ENCODE measurements at regions not wholly inside any gene's neighbourhood (a gene's known extent, or its start where the extent isn't known, plus 50 kb on each side); places are given as distances from the start of the nearest gene placed in this dataset.

- H2AFZ ChIP-seq (ENCODE audit: control insufficient read depth, low read depth, low read length): no peak overlapping the region
- no peaks in the 10 kb centered on the region for H3K9me3 ChIP-seq (replicated peaks; ENCODE audit: control insufficient read depth, insufficient read depth, low read length)
- in situ Hi-C loops (cut with MboI): no loop called here
- H3K27me3 ChIP-seq (replicated peaks in 1 of 2; ENCODE audit: control insufficient read depth in 2 of 2, insufficient read depth in 2 of 2, low read length in 1 of 2): no peaks in the 10 kb centered on the region
- no peak overlapping the region for H3K4me2 ChIP-seq (ENCODE audit: control insufficient read depth, insufficient read depth)
- DNase-seq (ENCODE audit: low read depth, low spot score): no peak
- 0% methylated on average over 1 of the region's 1 CpG for WGBS (ENCODE audit: insufficient coverage, insufficient replicate concordance, low lambda C conversion rate, missing lambda C conversion rate)
- H3K27ac ChIP-seq (ENCODE audit: control insufficient read depth, insufficient read depth): no peak overlapping the region
- ChIA-PET CTCF (interaction anchor here (1.0 to 1.1 kb wide), 2 partner anchors 10 to 260 kb away, joined by 4 to 5 read pairs; no protein-coding TSS in a partner anchor), POLR2A (interaction anchor here (0.6 to 1.2 kb wide), 2 partner anchors 70 to 151 kb away, joined by 3 to 6 read pairs; no protein-coding TSS in a partner anchor), SMC1A (ENCODE audit: uncharacterized antibody, unreplicated experiment) (interaction anchor here (0.7 to 4.7 kb wide), 20 partner anchors 7 to 259 kb away, joined by 3 to 22 read pairs (median 4); partner anchors contain the start of gene PLPP3), RAD21 (ENCODE audit: unreplicated experiment) (interaction anchor here (0.6 to 2.3 kb wide), 6 partner anchors 85 to 260 kb away, joined by 3 to 7 read pairs (median 4); no protein-coding TSS in a partner anchor)
- no peak overlapping the region for H3K4me3 ChIP-seq
- no peak overlapping the region for H3K9ac ChIP-seq (ENCODE audit: control insufficient read depth, insufficient read depth, low read length)
- H4K20me1 ChIP-seq (ENCODE audit: control insufficient read depth, insufficient read depth): no peaks in the 10 kb centered on the region
- H3K4me1 ChIP-seq (ENCODE audit: control insufficient read depth, insufficient read depth, low read length): no peaks in the 10 kb centered on the region; the same call in 1 of the 2 replicates
- H3K36me3 ChIP-seq (ENCODE audit: control insufficient read depth in 2 of 2, insufficient read depth in 2 of 2, low read length in 1 of 2): no peaks in the 10 kb centered on the region
- no peak for FAIRE-seq
- intact Hi-C loops (cut with micrococcal nuclease; ENCODE audit: unreplicated experiment): no loop called here
- no TSS peak for BruUV-seq (replicated peaks)
- no peaks in the 10 kb centered on the region for H3K79me2 ChIP-seq (ENCODE audit: control insufficient read depth, insufficient read depth, low read length)
- peak; percentile 11; the same call in 2 of the 3 replicates for ATAC-seq
- no peak for TF ChIP-seq RFX5 (IDR thresholded peaks at IDR 0.05; ENCODE audit: low read depth, low read length)
- 0 out of 2 replicates have a peak, but pooled peaks have one; percentile 31 for TF ChIP-seq MLLT1 (IDR thresholded peaks at IDR 0.05)
- no peak for TF ChIP-seq MEF2A (IDR thresholded peaks at IDR 0.05; ENCODE audit: insufficient read depth, low read depth, low read length)
- TF ChIP-seq ZNF24 (IDR thresholded peaks at IDR 0.05): peak; percentile 15; the same call in 1 of the 2 replicates
- no peak for TF ChIP-seq ZNF274 (IDR thresholded peaks at IDR 0.05; ENCODE audit: insufficient read depth, insufficient read length)
- TF ChIP-seq TARDBP (IDR thresholded peaks at IDR 0.05; ENCODE audit: borderline replicate concordance): no peak
- no peak for TF ChIP-seq PAX8 (IDR thresholded peaks at IDR 0.05)
- TF ChIP-seq SRF (IDR thresholded peaks at IDR 0.05; ENCODE audit: low read depth in 2 of 2, low read length in 2 of 2): no peak
- TF ChIP-seq HDAC6 (IDR thresholded peaks at IDR 0.05; ENCODE audit: unreplicated experiment): no peak
- no peak for TF ChIP-seq ATF3 (IDR thresholded peaks at IDR 0.05; ENCODE audit: borderline replicate concordance, extremely low read depth, low read depth, low read length)
- peak in 1 of 2 experiments; percentile 31; a peak in 2 of 4 replicates for TF ChIP-seq IKZF2 (IDR thresholded peaks at IDR 0.05)
- no peak for TF ChIP-seq EED (IDR thresholded peaks at IDR 0.05; ENCODE audit: low read depth)
- peak; percentile 95 for TF ChIP-seq MTA2 (IDR thresholded peaks at IDR 0.05; ENCODE audit: low read depth)
- TF ChIP-seq SPI1 (IDR thresholded peaks at IDR 0.05; ENCODE audit: borderline replicate concordance, insufficient read depth, low read depth, low read length): peak; percentile 50; the same call in 1 of the 2 replicates
- no peak for TF ChIP-seq ATF2 (IDR thresholded peaks at IDR 0.05; ENCODE audit: low read length)
- TF ChIP-seq SIN3A (IDR thresholded peaks at IDR 0.05; ENCODE audit: low read depth, low read length): no peak
- no peak for TF ChIP-seq KLF5 (IDR thresholded peaks at IDR 0.05; ENCODE audit: partially characterized antibody)
- peak; percentile 62; the same call in 1 of the 2 replicates for TF ChIP-seq ZBTB33 (IDR thresholded peaks at IDR 0.05)
- no peak for TF ChIP-seq ETV6 (conservative IDR thresholded peaks at IDR 0.05 in 1 of 2, IDR thresholded peaks at IDR 0.05 in 1 of 2; ENCODE audit: borderline replicate concordance in 1 of 2, low read depth in 1 of 2)
- no peak for TF ChIP-seq GABPA (IDR thresholded peaks at IDR 0.05; ENCODE audit: low read depth)
These were observed 254.9 kb downstream of the PLPP3 start for GRCh38 chr1:56324504-56324903.
